Activated CD4-positive, alpha-beta T cell treated with anti-CD3 and anti-CD28 coated beads, Interleukin-10, Interleukin-2, amounts not matched to agents 100 ng/mL and 50 ng/mL, durations not matched to agents 16 hours and 8 hours (primary cell): ENCODE measurements at regions not wholly inside any gene's neighbourhood (a gene's known extent, or its start where the extent isn't known, plus 50 kb on each side); places are given as distances from the start of the nearest gene placed in this dataset.

Experiments used
- DNase-seq: peaks from one replicate; pipeline ENCODE4 v3.0.0-alpha.2; 2020

- no peak for DNase-seq
Observed at GRCh38 chr9:87211669-87212068, 264.4 kb upstream of the GAS1 start.

- no peak for DNase-seq
Observed at GRCh38 chr9:87212605-87213021, 265.3 kb upstream of the GAS1 start.

GRCh38 chr9:87213948-87214347, 266.6 kb upstream of the GAS1 start:
- peak; percentile 48 for DNase-seq

GRCh38 chr9:87214991-87215390, 267.7 kb upstream of the GAS1 start:
- no peak for DNase-seq

- no peak for DNase-seq
Observed at GRCh38 chr9:87216036-87216435, 268.7 kb upstream of the GAS1 start.

- no peak for DNase-seq
Observed at GRCh38 chr9:87216897-87217455, 269.7 kb upstream of the GAS1 start.

GRCh38 chr9:87223392-87224246, 274.0 kb upstream of the DAPK1 start:
- DNase-seq, result no peak

GRCh38 chr9:87226896-87227295, 270.8 kb upstream of the DAPK1 start:
- DNase-seq, result no peak

- DNase-seq, result no peak
Observed at GRCh38 chr9:87227456-87227855, 270.2 kb upstream of the DAPK1 start.

- DNase-seq, result no peak
Observed at GRCh38 chr9:87229108-87229507, 268.6 kb upstream of the DAPK1 start.

GRCh38 chr9:87233431-87233830, 264.2 kb upstream of the DAPK1 start:
- DNase-seq, result no peak

GRCh38 chr9:87233899-87234455, 263.7 kb upstream of the DAPK1 start:
- DNase-seq, result no peak

- DNase-seq, result no peak
Observed at GRCh38 chr9:87234854-87235253, 262.8 kb upstream of the DAPK1 start.

- no peak for DNase-seq
Observed at GRCh38 chr9:87236546-87236945, 261.1 kb upstream of the DAPK1 start.

GRCh38 chr9:87237336-87237735, 260.3 kb upstream of the DAPK1 start:
- no peak for DNase-seq

GRCh38 chr9:87238545-87238944, 259.1 kb upstream of the DAPK1 start:
- no peak for DNase-seq

- no peak for DNase-seq
Observed at GRCh38 chr9:87239312-87239711, 258.4 kb upstream of the DAPK1 start.

- peak; percentile 36 for DNase-seq
Observed at GRCh38 chr9:87243602-87244001, 254.1 kb upstream of the DAPK1 start.

- no peak for DNase-seq
Observed at GRCh38 chr9:87245271-87245670, 252.4 kb upstream of the DAPK1 start.

GRCh38 chr9:87247097-87247496, 250.6 kb upstream of the DAPK1 start:
- DNase-seq, result no peak

- no peak for DNase-seq
Observed at GRCh38 chr9:87249029-87249428, 248.6 kb upstream of the DAPK1 start.

GRCh38 chr9:87250205-87250604, 247.5 kb upstream of the DAPK1 start:
- DNase-seq, result no peak

GRCh38 chr9:87255431-87256155, 242.1 kb upstream of the DAPK1 start:
- no peak for DNase-seq

- DNase-seq, result no peak
Observed at GRCh38 chr9:87256973-87257372, 240.7 kb upstream of the DAPK1 start.
